ENCODE measurements at regions not wholly inside any gene's neighbourhood (a gene's known extent, or its start where the extent isn't known, plus 50 kb on each side); places are given as distances from the start of the nearest gene placed in this dataset.

DNA sequence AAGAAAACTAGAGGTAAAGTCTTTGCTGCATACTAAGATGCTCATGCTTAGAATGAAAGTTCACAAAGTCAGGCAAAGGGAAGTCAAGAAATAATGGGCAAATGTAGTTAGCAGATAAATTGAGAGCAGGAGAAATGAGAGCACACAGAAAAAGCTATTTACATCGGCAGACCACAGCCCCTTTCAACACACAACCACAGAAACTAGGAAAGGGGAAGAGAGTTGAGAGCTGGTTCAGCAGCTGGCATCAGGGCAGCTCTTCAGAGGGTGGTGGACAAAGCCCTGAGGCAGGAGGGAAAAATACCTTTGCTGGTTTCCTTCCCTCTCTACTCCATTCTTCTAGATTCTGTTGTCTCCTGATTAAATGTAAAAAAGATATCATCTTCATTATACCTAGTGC lies 95.4 kb upstream of the ANO4 start:
- TF ChIP-seq ARNT (IDR thresholded peaks at IDR 0.05) (no peak), L3MBTL2 (conservative IDR thresholded peaks at IDR 0.05) (no peak), FOXM1 (IDR thresholded peaks at IDR 0.05; ENCODE audit: borderline replicate concordance) (no peak), NFRKB (IDR thresholded peaks at IDR 0.05) (no peak), BHLHE40 (IDR thresholded peaks at IDR 0.05; ENCODE audit: borderline replicate concordance) (no peak), TARDBP (IDR thresholded peaks at IDR 0.05) (no peak), CTBP1 (IDR thresholded peaks at IDR 0.05; ENCODE audit: borderline replicate concordance) (no peak)
- TF ChIP-seq, protein P1, sequence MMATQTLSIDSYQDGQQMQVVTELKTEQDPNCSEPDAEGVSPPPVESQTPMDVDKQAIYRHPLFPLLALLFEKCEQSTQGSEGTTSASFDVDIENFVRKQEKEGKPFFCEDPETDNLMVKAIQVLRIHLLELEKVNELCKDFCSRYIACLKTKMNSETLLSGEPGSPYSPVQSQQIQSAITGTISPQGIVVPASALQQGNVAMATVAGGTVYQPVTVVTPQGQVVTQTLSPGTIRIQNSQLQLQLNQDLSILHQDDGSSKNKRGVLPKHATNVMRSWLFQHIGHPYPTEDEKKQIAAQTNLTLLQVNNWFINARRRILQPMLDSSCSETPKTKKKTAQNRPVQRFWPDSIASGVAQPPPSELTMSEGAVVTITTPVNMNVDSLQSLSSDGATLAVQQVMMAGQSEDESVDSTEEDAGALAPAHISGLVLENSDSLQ (IDR thresholded peaks at IDR 0.05): no peak
- DNase-seq (ENCODE audit: extremely low spot score): no peak
- ChIA-PET CTCF (no interaction called here), POLR2A (no interaction called here)

DNA sequence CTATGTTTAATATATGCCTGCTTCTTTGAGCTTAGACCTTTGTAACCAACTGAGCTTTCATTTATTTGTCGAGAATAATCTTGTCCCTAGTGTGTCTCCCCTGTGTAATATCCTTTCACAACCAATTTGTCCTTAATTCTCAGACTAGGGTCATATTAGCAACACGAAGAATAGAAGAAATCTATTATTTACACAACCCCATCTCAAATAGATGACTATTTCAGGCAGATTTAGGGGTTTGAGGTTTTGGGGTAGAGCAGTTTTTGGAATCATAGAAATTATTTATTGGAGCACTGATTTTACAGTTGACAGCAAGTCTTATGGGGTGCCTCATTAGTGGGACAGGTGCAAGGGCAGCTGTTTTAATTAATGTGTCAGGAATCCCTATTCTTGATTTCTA lies 91.2 kb upstream of the ANO4 start:
- TF ChIP-seq, protein P1 (IDR thresholded peaks at IDR 0.05): no peak
- TF ChIP-seq TARDBP (IDR thresholded peaks at IDR 0.05): no peak
- TF ChIP-seq BHLHE40 (IDR thresholded peaks at IDR 0.05; ENCODE audit: borderline replicate concordance): no peak
- TF ChIP-seq FOXM1 (IDR thresholded peaks at IDR 0.05; ENCODE audit: borderline replicate concordance): no peak
- TF ChIP-seq ELF4 (IDR thresholded peaks at IDR 0.05): no peak
- no peak for TF ChIP-seq SUZ12 (IDR thresholded peaks at IDR 0.05)
- TF ChIP-seq FOXA1 (IDR thresholded peaks at IDR 0.05): no peak
- TF ChIP-seq ZNF384 (IDR thresholded peaks at IDR 0.05): no peak
- TF ChIP-seq CTBP1 (IDR thresholded peaks at IDR 0.05; ENCODE audit: borderline replicate concordance): no peak
- TF ChIP-seq SP1 (IDR thresholded peaks at IDR 0.05): no peak
- no peak for TF ChIP-seq L3MBTL2 (conservative IDR thresholded peaks at IDR 0.05)
- no peak for TF ChIP-seq ARNT (IDR thresholded peaks at IDR 0.05)
- no peak for TF ChIP-seq HDGF (IDR thresholded peaks at IDR 0.05; ENCODE audit: borderline replicate concordance)
- CTCF ChIA-PET: no interaction called here
- POLR2A ChIA-PET: no interaction called here
- DNase-seq (ENCODE audit: extremely low spot score): no peak

DNA sequence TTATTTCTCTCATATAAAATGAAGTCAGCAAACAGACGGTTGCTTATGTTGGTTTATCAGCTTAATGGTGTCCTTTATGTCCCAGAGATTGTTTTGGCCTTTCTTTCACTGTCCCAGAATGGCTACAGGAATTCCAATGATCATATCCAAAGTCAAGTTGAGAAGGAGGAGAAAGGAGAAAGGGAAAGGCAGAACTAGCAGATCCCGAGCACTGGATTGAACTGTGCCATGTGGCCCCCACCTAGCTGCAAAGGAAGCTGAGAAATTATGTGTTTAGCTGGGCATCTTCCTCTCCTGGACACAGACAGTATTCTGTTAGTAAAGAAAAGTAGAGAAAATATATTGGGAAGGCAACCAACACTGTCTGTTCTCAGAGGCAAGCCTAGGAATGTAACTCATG lies 90.7 kb upstream of the ANO4 start:
- no peak for DNase-seq (ENCODE audit: extremely low spot score)
- CTCF ChIA-PET: no interaction called here
- POLR2A ChIA-PET: no interaction called here
- TF ChIP-seq ARNT (IDR thresholded peaks at IDR 0.05): no peak
- no peak for TF ChIP-seq ZNF384 (IDR thresholded peaks at IDR 0.05)
- TF ChIP-seq FOXM1 (IDR thresholded peaks at IDR 0.05; ENCODE audit: borderline replicate concordance): no peak
- no peak for TF ChIP-seq L3MBTL2 (conservative IDR thresholded peaks at IDR 0.05)
- no peak for TF ChIP-seq LEF1 (IDR thresholded peaks at IDR 0.05; ENCODE audit: borderline replicate concordance)
- TF ChIP-seq, protein P1 (IDR thresholded peaks at IDR 0.05): no peak

DNA sequence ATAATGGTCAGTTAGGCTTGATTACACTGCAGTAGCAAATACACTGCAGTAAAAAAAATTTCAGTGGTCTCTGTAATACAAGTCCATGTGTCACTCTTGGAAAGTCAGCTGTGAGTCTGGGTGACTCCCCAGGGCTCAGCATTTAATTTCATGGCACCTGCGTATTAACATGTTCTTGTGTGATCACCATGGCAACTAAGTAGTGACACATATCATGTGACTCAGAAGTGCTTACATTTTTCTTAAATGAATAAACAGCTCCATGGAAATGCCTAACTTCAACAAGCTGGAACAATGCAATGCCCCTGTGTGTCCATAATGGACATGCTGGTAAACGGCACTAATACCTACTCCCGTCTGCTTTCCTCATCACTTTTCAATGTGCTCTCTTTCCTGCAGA lies 88.5 kb upstream of the ANO4 start:
- no peak for DNase-seq (ENCODE audit: extremely low spot score)
- TF ChIP-seq ELF4 (IDR thresholded peaks at IDR 0.05) (no peak), SUZ12 (IDR thresholded peaks at IDR 0.05) (no peak), LEF1 (IDR thresholded peaks at IDR 0.05; ENCODE audit: borderline replicate concordance) (no peak), HDGF (IDR thresholded peaks at IDR 0.05; ENCODE audit: borderline replicate concordance) (no peak), ZNF384 (IDR thresholded peaks at IDR 0.05) (no peak), FOXM1 (IDR thresholded peaks at IDR 0.05; ENCODE audit: borderline replicate concordance) (no peak), SP1 (IDR thresholded peaks at IDR 0.05) (no peak), FOXK2 (IDR thresholded peaks at IDR 0.05) (no peak), ARNT (IDR thresholded peaks at IDR 0.05) (no peak), CTBP1 (IDR thresholded peaks at IDR 0.05; ENCODE audit: borderline replicate concordance) (no peak), L3MBTL2 (conservative IDR thresholded peaks at IDR 0.05) (no peak), BHLHE40 (IDR thresholded peaks at IDR 0.05; ENCODE audit: borderline replicate concordance) (no peak), FOXA1 (IDR thresholded peaks at IDR 0.05) (no peak), TARDBP (IDR thresholded peaks at IDR 0.05) (no peak), NFRKB (IDR thresholded peaks at IDR 0.05) (no peak)
- TF ChIP-seq, protein P1 (IDR thresholded peaks at IDR 0.05): no peak
- ChIA-PET CTCF (no interaction called here), POLR2A (no interaction called here)

DNA sequence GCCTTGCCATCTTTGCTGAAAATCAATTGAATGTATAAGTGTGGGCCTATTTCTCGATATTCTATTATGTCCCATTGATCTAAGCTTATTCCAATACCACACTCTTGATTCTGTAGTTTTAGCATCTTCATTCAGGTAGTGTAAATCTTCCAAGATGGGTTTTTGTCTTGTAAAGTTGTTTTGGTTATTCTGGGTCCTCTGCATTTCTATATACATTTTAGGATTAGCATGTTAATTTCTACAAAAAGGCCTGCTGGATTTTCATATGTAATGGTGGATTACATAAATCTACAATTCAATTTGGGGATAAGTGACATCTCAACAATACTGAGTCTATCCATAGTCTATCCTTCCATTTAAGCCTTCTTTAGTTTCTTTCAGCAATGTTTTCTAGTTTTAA lies 86.0 kb upstream of the ANO4 start:
- TF ChIP-seq SP1 (IDR thresholded peaks at IDR 0.05) (no peak), SUZ12 (IDR thresholded peaks at IDR 0.05) (no peak)
- TF ChIP-seq, protein P1 (IDR thresholded peaks at IDR 0.05): no peak
- CTCF ChIA-PET: no interaction called here
- POLR2A ChIA-PET: no interaction called here
- no peak for DNase-seq (ENCODE audit: extremely low spot score)
